LoVo (cell line): ENCODE measurements at regions not wholly inside any gene's neighbourhood (a gene's known extent, or its start where the extent isn't known, plus 50 kb on each side); places are given as distances from the start of the nearest gene placed in this dataset.
"Not testable (repeated sequence)": the region's sequence is repeated elsewhere in the genome, so short reads cannot be mapped to it uniquely, and the experiment has no call there.

Source experiments
- DNase-seq: peaks from one replicate; pipeline ENCODE4 v3.0.0-alpha.2; 2016; ENCODE audit warnings: low spot score

DNA sequence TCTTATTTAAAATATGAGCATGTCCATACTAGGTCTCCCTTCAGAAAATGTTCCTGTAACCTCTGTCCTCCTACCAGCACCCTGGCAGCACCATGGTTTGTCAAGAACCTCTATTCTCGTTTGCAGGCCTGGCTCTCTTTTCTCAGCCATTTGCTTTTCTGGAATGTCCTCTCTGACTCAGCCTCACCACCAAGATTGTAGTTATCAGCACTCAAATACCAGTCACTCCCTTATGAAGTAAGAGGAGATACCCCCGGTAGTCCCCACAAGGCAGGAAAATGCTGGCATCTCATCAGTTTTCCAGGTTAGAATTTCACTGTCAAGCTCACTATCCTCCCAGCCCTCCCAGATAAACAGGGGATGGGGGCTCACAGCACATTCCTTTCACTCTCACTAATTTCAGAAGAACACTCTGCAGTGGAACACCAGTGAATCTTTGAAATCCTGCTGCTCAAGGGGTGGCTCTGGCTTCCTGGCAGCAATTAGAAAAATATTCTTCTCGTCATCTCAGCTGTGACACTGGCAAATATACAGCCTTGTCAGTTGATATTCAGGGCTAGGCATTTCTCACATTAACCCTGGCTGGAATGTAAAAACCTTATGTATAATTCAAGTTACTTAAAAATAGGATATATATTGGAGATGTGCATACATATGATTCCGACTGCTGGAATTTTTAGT is 129.2 kb downstream of the TBX18 start:
- DNase-seq = no peak

- no peak for DNase-seq
These were observed 130.6 kb downstream of the TBX18 start for GRCh38 chr6:84633771-84634170.

DNA sequence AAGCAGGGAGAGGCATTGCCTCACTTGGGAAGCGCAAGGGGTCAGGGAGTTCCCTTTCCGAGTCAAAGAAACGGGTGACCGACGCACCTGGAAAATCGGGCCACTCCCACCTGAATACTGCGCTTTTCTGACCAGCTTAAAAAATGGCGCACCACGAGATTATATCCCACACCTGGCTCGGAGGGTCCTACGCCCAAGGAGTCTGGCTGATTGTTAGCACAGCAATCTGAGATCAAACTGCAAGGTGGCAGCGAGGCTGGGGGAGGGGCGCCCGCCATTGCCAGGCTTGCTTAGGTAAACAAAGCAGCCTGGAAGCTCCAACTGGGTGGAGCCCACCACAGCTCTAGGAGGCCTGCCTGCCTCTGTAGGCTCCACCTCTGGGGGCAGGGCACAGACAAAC is 137.9 kb downstream of the TBX18 start:
- DNase-seq = not testable (repeated sequence)

DNA sequence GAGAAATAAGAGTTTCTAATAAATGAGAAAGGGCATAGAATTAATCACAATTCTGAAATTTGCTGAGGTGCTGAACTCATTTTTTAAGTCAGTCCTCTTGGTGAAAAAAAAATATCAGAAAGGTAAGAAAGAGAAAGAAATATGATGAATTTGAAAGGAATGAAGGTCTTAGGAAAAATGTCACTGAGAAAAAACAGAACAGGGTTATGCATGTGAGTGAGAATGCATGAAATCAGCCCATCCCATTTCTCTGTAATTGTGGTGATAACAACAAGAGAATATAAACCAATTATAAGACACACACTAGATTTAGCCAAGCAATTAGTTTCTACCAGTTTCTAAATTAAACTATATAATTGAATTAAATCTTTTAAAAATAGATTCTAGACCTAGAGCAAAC is 138.9 kb downstream of the TBX18 start:
- DNase-seq = no peak

GRCh38 chr6:84623956-84624680 is 140.3 kb downstream of the TBX18 start:
- DNase-seq = no peak

GRCh38 chr6:84618836-84619235 is 145.6 kb downstream of the TBX18 start:
- no peak for DNase-seq

- no peak for DNase-seq
These were observed 146.2 kb downstream of the TBX18 start for GRCh38 chr6:84618046-84618752.

- DNase-seq = no peak
These were observed 148.4 kb downstream of the TBX18 start for GRCh38 chr6:84615987-84616386.

DNA sequence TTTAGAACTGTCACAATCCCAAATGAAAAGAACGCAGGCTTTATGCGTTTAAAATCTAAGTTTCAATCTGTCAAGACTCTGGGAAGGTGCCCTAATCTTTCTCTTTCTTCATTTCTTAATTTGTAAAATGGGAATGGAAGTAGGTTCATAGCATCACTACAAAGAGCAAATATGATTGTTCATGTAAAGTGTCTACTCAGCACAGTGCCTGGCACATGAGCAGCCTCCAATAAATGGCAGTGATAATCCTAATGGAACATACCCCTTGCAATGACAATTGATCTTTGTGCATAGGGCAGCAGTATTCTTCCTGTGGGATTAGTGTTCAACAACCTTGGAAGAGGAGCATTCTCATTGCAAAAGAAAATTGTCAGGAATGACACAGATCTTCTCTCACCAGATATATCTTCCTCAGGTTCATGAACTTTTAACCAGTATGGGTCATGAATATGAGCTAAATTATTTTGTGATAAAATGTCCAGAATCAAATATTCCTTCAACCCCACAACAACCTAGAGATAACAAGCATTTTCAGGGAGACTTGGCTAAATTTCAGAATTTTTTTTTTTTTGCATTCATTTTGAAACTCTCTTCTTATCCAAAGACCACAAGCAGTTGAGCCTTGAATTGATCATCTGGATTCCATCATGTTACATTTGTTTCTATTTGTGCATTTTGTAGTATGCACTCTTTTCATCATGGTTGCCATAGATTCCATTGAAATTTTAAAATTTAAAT is 149.1 kb downstream of the TBX18 start:
- no peak for DNase-seq

DNA sequence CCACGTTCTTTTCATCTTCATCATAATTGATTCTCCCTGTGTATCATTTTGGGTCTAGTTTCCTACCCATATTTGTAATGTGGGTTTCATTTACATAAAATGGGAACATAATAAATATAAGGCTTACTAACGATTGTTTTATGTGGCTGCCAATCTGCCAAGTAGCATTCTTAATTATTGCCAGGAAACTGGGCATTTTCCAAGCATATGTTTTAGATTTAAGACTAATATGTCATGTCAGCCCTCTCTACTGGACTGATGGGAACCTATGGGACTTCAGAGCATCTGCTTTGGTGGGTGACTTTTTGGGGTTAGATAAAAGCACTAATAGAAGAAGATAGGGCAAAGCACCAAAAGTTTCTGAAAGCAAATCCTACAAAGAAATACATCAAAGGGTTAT is 157.5 kb downstream of the TBX18 start:
- DNase-seq = no peak

DNA sequence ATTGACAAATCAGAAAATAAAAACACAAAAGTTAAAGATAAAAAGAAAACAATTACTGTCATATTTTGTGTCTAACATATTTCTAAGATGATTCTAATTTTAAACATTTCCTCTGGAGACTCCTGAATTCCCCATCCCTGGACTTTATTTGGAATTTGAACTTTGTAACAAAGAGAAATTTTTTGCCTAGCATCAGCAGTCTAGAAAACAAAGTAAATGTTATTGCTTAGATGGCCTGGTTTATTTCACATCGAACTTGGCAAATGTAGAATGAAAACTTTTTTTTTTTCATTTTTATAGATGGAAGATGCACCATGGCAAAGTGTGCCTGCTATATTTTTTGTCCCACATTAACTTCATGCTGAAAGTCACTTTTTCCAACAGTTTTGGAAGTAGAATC is 159.1 kb downstream of the TBX18 start:
- DNase-seq = no peak

DNA sequence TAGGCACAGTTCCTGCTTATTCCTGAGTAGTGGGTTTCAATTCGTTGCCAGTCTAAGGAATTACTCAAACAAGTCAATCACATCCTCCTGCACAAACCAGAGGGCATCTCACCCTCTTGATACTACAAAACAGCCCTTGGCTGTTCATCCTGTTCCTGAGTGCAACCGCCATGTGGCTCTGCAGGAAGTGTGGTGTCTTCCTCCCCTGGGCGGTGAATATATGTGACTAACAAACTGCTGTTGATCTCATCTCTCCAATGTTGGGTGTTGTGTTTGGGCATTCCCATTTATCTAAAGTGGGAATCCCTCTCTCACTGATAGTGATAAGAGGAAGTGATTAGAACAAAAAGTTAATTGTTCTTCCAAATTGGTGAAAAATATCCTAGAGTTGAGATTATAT is 163.0 kb downstream of the TBX18 start:
- no peak for DNase-seq

DNA sequence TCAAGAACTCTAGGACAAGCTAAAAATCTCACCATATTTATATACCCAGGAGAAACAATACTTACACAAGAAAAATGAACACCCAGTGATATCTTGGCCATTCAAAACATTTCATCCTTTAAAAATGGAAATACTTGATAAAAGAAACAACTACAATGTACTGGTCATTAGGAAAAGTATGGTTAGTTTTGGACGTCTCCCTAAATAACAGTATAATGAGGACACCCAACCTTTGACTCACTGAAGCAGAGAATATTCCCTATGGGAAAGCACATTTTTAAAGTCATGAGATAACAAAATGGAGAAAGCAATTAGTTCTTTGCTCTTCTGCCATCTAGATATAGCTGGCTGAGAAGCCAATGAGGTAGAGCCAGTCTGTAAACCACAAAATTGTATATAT is 164.4 kb downstream of the TBX18 start:
- no peak for DNase-seq

DNA sequence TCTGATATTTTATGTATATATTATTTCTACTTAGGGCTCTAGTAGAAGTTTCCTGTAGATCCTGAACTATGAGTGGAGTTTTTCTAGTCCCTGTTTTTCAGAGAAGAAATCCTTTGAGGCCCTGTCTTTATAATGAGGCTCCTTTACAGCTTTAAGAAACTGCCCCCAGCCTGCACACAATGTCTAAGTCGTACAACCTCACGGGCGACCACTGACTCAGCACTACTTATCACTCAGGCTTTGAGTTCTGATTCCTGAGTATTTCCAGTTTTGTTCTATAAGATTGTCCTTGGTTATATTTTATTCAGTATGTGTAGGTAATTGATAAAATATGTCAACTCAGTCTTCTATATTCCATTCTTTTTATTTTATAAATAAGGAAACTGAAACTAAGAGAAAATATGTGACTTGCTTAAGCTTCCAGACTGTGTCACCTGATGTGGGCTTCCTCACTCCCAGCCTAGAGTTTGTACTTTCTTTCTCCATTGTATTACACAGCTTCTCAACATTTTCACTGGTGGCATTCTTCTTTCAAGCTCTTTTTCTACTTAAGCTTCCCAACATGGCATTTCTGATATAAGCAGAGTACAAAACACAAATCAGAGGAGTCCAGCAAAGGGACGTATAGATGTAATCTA is 167.0 kb downstream of the TBX18 start:
- DNase-seq = no peak

DNA sequence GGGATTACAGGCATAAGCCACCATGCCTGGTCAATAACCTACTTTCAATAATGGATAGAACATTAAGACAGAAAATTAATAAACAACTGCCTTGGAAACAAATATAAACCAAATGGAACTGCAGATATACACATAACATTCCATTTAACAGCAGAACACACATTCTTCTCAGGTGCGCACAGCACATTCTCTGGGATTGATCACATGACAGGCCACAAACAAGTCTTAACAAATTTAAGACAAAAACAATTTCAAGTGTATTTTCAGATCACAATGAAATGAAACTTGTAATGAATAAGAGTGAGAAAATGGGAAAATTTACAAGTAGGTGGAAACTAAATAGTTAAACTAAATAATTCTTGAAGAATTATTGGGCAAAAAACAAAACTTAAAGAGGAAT is 167.9 kb downstream of the TBX18 start:
- no peak for DNase-seq

DNA sequence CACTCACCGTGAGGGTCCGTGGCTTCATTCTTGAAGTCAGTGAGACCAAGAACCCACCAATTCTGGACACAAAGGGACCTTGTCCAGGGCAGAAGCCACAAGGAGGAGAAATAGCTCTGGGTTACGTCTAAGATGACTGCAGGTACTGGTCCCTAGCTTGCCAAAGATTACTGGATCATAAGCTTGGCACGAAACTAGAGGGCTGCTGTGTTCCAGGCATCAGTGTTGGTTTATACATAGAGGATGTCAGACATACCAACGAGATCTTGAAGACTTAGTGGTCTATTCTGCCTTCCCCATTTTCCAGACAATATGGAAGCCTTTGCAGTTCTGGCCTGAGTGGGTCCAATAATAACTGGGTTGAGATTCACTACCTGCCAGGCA is 175.7 kb downstream of the TBX18 start:
- no peak for DNase-seq

DNA sequence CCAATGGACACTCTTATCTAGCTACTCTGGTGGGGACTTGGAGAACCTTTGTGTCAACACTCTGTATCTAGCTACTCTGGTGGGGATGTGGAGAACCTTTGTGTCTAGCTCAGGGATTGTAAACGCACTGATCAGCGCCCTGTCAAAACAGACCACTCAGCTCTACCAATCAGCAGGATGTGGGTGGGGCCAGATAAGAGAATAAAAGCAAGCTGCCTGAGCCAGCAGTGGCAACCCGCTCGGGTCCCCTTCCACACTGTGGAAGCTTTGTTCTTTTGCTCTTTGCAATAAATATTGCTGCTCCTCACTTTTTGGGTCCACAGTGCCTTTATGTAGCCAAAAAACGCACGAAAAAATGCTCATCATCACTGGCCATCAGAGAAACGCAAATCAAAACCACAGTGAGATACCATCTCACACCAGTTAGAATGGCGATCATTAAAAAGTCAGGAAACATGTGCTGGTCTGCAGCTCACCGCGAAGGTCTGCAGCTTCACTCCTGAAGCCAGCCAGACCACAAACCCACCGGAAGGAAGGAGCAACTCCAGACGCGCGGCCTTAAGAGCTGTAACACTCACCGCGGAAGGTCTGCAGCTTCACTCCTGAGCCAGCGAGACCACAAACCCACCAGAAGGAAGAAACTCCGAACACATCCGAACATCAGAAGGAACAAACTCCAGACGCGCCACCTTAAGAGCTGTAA is 176.3 kb downstream of the TBX18 start:
- not testable (repeated sequence) for DNase-seq

DNA sequence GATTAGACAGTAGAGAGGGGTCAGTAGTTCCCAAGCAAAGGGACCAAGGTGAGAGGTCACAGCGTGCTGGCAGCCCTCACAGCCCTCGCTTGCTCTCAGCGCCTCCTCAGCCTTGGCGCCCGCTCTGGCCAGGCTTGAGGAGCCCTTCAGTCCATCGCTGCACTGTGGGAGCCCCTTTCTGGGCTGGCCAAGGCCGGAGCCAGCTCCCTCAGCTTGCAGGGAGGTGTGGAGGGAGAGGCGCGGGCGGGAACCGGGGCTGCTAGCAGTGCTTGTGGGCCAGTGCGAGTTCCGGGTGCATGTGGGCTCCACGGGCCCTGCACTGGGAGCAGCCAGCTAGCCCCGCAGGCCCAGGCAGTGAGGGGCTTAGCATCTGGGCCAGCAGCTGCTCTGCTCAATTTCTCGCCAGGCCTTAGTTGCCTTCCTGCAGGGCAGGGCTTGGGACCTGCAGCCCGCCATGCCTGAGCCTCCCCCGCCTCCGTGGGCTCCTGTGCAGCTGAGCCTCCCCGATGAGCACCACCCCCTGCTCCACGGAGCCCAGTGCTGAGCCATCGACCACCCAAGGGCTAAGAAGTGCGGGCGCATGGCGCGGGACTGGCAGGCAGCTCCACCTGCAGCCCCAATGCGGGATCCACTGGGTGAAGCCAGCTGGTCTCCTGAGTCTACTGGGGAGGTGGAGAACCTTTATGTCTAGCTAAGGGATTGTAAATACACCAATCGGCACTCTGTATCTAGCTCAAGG is 177.0 kb downstream of the TBX18 start:
- not testable (repeated sequence) for DNase-seq

GRCh38 chr6:84583784-84584183 is 180.6 kb downstream of the TBX18 start:
- no peak for DNase-seq

DNA sequence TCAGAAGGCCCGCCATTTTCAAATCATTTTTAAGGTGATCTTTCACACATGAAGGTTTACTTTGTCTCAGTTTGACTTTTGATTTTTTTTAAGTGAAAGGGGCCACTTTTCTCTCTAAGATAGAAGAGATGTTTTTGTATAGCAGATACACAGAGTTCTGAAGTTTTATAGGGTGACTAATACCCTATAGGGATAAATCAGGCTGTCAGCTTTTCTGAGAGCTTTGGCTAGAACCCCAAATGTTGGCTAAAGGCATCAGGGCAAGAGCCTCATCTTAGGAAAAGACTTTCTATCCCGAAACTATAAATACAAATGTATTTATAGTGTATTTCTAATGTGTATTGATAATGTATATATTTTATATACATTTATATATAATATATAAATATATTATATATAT is 181.4 kb downstream of the TBX18 start:
- DNase-seq = no peak
